Neural cell (in vitro differentiated cells): ENCODE measurements at regions not wholly inside any gene's neighbourhood (a gene's known extent, or its start where the extent isn't known, plus 50 kb on each side); places are given as distances from the start of the nearest gene placed in this dataset.

Source experiments
- H2AFZ ChIP-seq: fragments of 200-600, 300-800 bp; sonication (generic), shearing (Covaris generic); 2 replicates; pipeline ENCODE4 v1.6.0; 2014; ENCODE audit warnings: low read depth, mild to moderate bottlenecking, antibody characterized with exemption, low read length, moderate library complexity
- H3F3A ChIP-seq: fragments of 200-600 bp; shearing (Covaris generic); 2 replicates; pipeline ENCODE4 v1.6.1; 2016; ENCODE audit warnings: mild to moderate bottlenecking, moderate library complexity, mixed read lengths, antibody characterized with exemption, low read length; ENCODE audit not compliant: insufficient read depth, poor library complexity, severe bottlenecking
- H3K27ac ChIP-seq: fragments of 200-600, 300-800 bp; sonication (generic), shearing (Covaris generic); 2 replicates; pipeline ENCODE4 v1.5.1; 2014; ENCODE audit warnings: mild to moderate bottlenecking, low read length, moderate library complexity
- H3K27me3 ChIP-seq: fragments of 300-800, 200-600 bp; sonication (generic), shearing (Covaris generic); 2 replicates; pipeline ENCODE4 v1.6.0; 2014; ENCODE audit warnings: mild to moderate bottlenecking, low read depth, low read length, moderate library complexity; ENCODE audit not compliant: insufficient read depth
- H3K36me3 ChIP-seq: fragments of 300-800, 200-600 bp; sonication (generic), shearing (Covaris generic); 2 replicates; pipeline ENCODE4 v1.5.1; 2014; ENCODE audit warnings: mild to moderate bottlenecking, antibody characterized with exemption, low read length, moderate library complexity; ENCODE audit not compliant: insufficient read depth
- H3K4me2 ChIP-seq: fragments of 300-800, 200-600 bp; sonication (generic), shearing (Covaris generic); 2 replicates; pipeline ENCODE4 v1.6.0; 2014; ENCODE audit warnings: mild to moderate bottlenecking, low read length
- H3K4me3 ChIP-seq: fragments of 300-800, 200-600 bp; sonication (generic), shearing (Covaris generic); 2 replicates; pipeline ENCODE4 v1.5.1; 2014; ENCODE audit warnings: mild to moderate bottlenecking, low read length, moderate library complexity
- H3K79me2 ChIP-seq: fragments of 200-600 bp; shearing (Covaris generic); replicated peaks from 2 replicates; pipeline ENCODE4 v1.6.0; 2014; ENCODE audit warnings: mild to moderate bottlenecking, low read length, moderate library complexity; ENCODE audit not compliant: insufficient read depth
- H3K9ac ChIP-seq: fragments of 300-800, 200-600 bp; sonication (generic), shearing (Covaris generic); 2 replicates; pipeline ENCODE4 v1.6.1; 2016; ENCODE audit warnings: mild to moderate bottlenecking, low read length, mixed read lengths
- H3K9me2 ChIP-seq: fragments of 200-600 bp; shearing (Covaris generic); 2 replicates; pipeline ENCODE4 v1.6.1; 2016; ENCODE audit warnings: mild to moderate bottlenecking, low read length, mixed read lengths; ENCODE audit not compliant: insufficient read depth
- H3K9me3 ChIP-seq: fragments of 200-600, 300-800 bp; sonication (generic), shearing (Covaris generic); 2 replicates; pipeline ENCODE4 v1.6.1; 2016; ENCODE audit warnings: mild to moderate bottlenecking, mixed run types, low read length, moderate library complexity, mixed read lengths
- H4K20me1 ChIP-seq: fragments of 200-600 bp; shearing (Covaris generic); 2 replicates; pipeline ENCODE4 v1.6.1; 2016; ENCODE audit warnings: mild to moderate bottlenecking, mixed run types; ENCODE audit not compliant: insufficient read depth
- EP300 ChIP-seq: fragments of 450-650 bp; conservative IDR thresholded peaks from 2 replicates; pipeline ENCODE4 v1.6.1; 2014; ENCODE audit warnings: antibody characterized with exemption, mild to moderate bottlenecking, moderate library complexity; ENCODE audit not compliant: poor library complexity, severe bottlenecking
- EZH2 ChIP-seq: fragments of 200-600, 300-800 bp; shearing (Covaris generic), sonication (generic); IDR thresholded peaks from 2 replicates; pipeline ENCODE4 v1.6.1; 2014; ENCODE audit warnings: antibody characterized with exemption, low read length, borderline replicate concordance, mild to moderate bottlenecking; ENCODE audit not compliant: insufficient read depth, poor library complexity, severe bottlenecking
- MXI1 ChIP-seq: fragments of 450-650 bp; conservative IDR thresholded peaks from 2 replicates; pipeline ENCODE4 v1.6.1; 2014; ENCODE audit warnings: antibody characterized with exemption, mild to moderate bottlenecking; ENCODE audit not compliant: poor library complexity, severe bottlenecking
- POLR2AphosphoS5 ChIP-seq: IDR thresholded peaks from 2 replicates; pipeline ENCODE4 v1.6.1; 2012
- RAD21 ChIP-seq: fragments of 450-650 bp; conservative IDR thresholded peaks from 2 replicates; pipeline ENCODE4 v1.6.1; 2014; ENCODE audit warnings: antibody characterized with exemption, mild to moderate bottlenecking, moderate library complexity
- SMC3 ChIP-seq: fragments of 450-650 bp; conservative IDR thresholded peaks from 2 replicates; pipeline ENCODE4 v1.6.1; 2014; ENCODE audit warnings: antibody characterized with exemption, mild to moderate bottlenecking, moderate library complexity; ENCODE audit not compliant: poor library complexity
- TAF1 ChIP-seq: IDR thresholded peaks from 2 replicates; pipeline ENCODE4 v1.6.1; 2012; ENCODE audit warnings: low read depth
- TF ChIP-seq, protein P1 (sequence below): IDR thresholded peaks from 2 replicates; pipeline ENCODE4 v1.6.1; 2012; ENCODE audit warnings: borderline replicate concordance
- TF ChIP-seq, protein P2 (sequence below): fragments of 450-650 bp; IDR thresholded peaks from 2 replicates; pipeline ENCODE4 v1.5.1; 2014; ENCODE audit warnings: antibody characterized with exemption, mild to moderate bottlenecking, moderate library complexity; ENCODE audit not compliant: poor library complexity, severe bottlenecking

DNA sequence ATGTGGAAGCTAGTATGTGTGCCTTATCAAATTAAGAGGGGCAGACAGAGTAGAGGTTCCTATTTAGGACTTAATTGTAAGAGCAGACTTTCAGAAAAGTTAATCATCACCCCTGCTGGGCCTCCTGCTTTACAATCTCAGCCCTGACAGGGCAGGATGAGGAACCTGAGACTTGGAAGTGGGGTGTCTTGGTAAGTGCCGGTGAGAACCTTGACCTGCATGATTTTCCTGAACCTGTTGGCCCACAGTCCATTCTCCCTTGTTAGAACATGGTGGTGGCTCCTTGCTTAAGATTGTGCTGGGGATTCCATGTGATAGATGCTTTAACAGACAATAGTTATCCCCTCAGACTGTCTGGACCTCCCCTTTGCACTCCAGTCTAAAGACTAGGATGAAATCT, 141.7 kb upstream of the TMEM72 start:
- Histone ChIP-seq H3F3A (no peaks in the 10 kb centered on the region), H2AFZ (no peak overlapping the region), H3K9me3 (no peaks in the 10 kb centered on the region), H3K4me2 (no peak overlapping the region), H4K20me1 (no peaks in the 10 kb centered on the region), H3K36me3 (no peaks in the 10 kb centered on the region), H3K4me3 (no peak overlapping the region), H3K9me2 (no peaks in the 10 kb centered on the region), H3K9ac (no peak overlapping the region), H3K79me2 (no peaks in the 10 kb centered on the region), H3K27me3 (no peaks in the 10 kb centered on the region), H3K27ac (no peak overlapping the region)
- TF ChIP-seq RAD21 = no peak
- TF ChIP-seq EZH2 = no peak

GRCh38 chr10:44771233-44771995, 139.7 kb upstream of the TMEM72 start:
- H3K36me3 ChIP-seq = no peaks in the 10 kb centered on the region
- H3K9me3 ChIP-seq = no peaks in the 10 kb centered on the region
- no peak overlapping the region for H3K27ac ChIP-seq
- no peaks in the 10 kb centered on the region for H3K9me2 ChIP-seq
- no peak overlapping the region for H3K9ac ChIP-seq
- H3K4me2 ChIP-seq = no peak overlapping the region
- TF ChIP-seq MXI1 = no peak
- TF ChIP-seq TAF1 = no peak
- TF ChIP-seq EZH2 = no peak
- TF ChIP-seq EP300 = no peak
- TF ChIP-seq, protein P1, sequence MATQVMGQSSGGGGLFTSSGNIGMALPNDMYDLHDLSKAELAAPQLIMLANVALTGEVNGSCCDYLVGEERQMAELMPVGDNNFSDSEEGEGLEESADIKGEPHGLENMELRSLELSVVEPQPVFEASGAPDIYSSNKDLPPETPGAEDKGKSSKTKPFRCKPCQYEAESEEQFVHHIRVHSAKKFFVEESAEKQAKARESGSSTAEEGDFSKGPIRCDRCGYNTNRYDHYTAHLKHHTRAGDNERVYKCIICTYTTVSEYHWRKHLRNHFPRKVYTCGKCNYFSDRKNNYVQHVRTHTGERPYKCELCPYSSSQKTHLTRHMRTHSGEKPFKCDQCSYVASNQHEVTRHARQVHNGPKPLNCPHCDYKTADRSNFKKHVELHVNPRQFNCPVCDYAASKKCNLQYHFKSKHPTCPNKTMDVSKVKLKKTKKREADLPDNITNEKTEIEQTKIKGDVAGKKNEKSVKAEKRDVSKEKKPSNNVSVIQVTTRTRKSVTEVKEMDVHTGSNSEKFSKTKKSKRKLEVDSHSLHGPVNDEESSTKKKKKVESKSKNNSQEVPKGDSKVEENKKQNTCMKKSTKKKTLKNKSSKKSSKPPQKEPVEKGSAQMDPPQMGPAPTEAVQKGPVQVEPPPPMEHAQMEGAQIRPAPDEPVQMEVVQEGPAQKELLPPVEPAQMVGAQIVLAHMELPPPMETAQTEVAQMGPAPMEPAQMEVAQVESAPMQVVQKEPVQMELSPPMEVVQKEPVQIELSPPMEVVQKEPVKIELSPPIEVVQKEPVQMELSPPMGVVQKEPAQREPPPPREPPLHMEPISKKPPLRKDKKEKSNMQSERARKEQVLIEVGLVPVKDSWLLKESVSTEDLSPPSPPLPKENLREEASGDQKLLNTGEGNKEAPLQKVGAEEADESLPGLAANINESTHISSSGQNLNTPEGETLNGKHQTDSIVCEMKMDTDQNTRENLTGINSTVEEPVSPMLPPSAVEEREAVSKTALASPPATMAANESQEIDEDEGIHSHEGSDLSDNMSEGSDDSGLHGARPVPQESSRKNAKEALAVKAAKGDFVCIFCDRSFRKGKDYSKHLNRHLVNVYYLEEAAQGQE = no peak
- no peak for TF ChIP-seq RAD21
- no peak for TF ChIP-seq SMC3
- no peak for TF ChIP-seq POLR2AphosphoS5
- TF ChIP-seq, protein P2, sequence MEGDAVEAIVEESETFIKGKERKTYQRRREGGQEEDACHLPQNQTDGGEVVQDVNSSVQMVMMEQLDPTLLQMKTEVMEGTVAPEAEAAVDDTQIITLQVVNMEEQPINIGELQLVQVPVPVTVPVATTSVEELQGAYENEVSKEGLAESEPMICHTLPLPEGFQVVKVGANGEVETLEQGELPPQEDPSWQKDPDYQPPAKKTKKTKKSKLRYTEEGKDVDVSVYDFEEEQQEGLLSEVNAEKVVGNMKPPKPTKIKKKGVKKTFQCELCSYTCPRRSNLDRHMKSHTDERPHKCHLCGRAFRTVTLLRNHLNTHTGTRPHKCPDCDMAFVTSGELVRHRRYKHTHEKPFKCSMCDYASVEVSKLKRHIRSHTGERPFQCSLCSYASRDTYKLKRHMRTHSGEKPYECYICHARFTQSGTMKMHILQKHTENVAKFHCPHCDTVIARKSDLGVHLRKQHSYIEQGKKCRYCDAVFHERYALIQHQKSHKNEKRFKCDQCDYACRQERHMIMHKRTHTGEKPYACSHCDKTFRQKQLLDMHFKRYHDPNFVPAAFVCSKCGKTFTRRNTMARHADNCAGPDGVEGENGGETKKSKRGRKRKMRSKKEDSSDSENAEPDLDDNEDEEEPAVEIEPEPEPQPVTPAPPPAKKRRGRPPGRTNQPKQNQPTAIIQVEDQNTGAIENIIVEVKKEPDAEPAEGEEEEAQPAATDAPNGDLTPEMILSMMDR = no peak
- no peak overlapping the region for H2AFZ ChIP-seq
- no peaks in the 10 kb centered on the region for H4K20me1 ChIP-seq
- no peaks in the 10 kb centered on the region for H3F3A ChIP-seq
- no peaks in the 10 kb centered on the region for H3K27me3 ChIP-seq
- no peaks in the 10 kb centered on the region for H3K79me2 ChIP-seq
- no peak overlapping the region for H3K4me3 ChIP-seq
